ENCODE measurements at regions not wholly inside any gene's neighbourhood (a gene's known extent, or its start where the extent isn't known, plus 50 kb on each side); places are given as distances from the start of the nearest gene placed in this dataset.

DNA sequence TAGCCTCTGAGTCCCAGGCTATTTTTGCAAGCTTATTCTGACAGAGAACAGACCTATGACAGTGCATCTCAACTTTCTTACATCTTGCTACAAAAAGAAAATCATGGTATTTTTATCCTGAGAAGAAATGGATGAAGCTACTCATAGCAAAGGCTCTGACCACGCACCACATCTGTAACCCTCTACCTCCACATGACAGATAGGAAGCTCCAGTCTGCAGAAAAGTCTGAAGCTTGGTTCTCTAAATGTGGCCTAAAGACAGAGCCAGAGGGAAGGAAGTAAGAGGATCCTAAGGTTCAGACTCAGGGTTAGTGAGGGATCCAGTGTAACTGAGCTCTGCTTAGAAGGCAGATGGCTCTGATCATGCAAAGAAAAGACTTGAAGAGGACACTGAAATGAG, 58.4 kb upstream of the ABCB5 start:
- DNase-seq, result no peak
- H3K27me3 Mint-ChIP-seq (ENCODE audit: unreplicated experiment), result no peaks in the 10 kb centered on the region
- H3K9me3 Mint-ChIP-seq (ENCODE audit: low read depth, unreplicated experiment), result no peaks in the 10 kb centered on the region
- TF ChIP-seq CTCF (IDR thresholded peaks at IDR 0.05; ENCODE audit: unreplicated experiment), result no peak
- BruUV-seq (replicated peaks), result no TSS peak
- H3K4me3 Mint-ChIP-seq (ENCODE audit: low read depth, unreplicated experiment), result no peak overlapping the region
- peaks cover 37% of the 10 kb centered on the region for H3K4me1 Mint-ChIP-seq (ENCODE audit: low read depth, unreplicated experiment)
- CTCF ChIA-PET, result interaction anchor here (1.2 kb wide), 1 partner anchor 20 kb away, joined by 3 read pairs; no protein-coding TSS in a partner anchor
- intact Hi-C loops (cut with micrococcal nuclease; ENCODE audit: unreplicated experiment), result no loop called here
- peaks cover 14% of the 10 kb centered on the region for H3K36me3 Mint-ChIP-seq (ENCODE audit: insufficient read depth, unreplicated experiment)
- H3K27ac Mint-ChIP-seq (ENCODE audit: unreplicated experiment), result peak overlapping the region; percentile 9

DNA sequence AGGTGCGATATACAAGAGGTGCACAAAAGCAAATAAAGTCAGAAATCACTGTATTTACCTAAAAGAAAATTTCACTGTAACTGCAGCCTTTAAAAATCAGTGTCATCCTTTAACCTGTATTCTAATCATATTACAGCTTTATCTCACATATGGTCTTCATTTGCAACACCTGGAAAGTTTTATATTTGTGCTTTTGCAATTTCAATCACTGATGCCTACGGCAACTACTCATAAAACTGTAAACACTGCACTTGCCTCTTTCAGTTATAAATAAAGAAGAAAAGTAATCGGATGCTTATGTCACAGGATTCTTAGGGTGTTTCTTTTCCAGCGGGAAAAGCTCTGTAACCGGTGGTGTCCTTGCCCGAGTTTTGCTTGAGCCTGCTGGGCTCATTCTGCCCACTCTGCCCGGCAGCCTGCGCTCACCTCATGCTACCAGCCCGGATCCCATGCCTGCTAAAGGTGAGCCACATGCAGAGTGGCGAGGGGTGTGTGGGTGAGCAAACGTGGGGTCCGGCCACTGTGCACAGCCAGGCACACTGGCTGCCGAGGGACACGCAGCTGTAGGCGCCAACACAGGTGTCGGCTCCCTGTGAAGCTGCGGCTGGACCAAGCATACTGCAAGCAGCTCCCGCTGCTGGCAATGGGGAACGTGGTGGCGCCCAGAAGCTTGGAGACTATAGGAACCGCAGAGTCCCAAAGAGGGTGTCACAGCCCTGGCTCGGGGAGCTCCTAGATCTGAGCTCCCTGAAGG, 56.3 kb upstream of the ABCB5 start:
- DNase-seq, result no peak
- H3K27me3 Mint-ChIP-seq (ENCODE audit: unreplicated experiment), result no peaks in the 10 kb centered on the region
- peaks cover 14% of the 10 kb centered on the region for H3K36me3 Mint-ChIP-seq (ENCODE audit: insufficient read depth, unreplicated experiment)
- H3K27ac Mint-ChIP-seq (ENCODE audit: unreplicated experiment), result no peak overlapping the region
- no peaks in the 10 kb centered on the region for H3K9me3 Mint-ChIP-seq (ENCODE audit: low read depth, unreplicated experiment)
- H3K4me1 Mint-ChIP-seq (ENCODE audit: low read depth, unreplicated experiment), result peaks cover 42% of the 10 kb centered on the region
- H3K4me3 Mint-ChIP-seq (ENCODE audit: low read depth, unreplicated experiment), result no peak overlapping the region
- CTCF ChIA-PET, result no interaction called here
- TF ChIP-seq CTCF (IDR thresholded peaks at IDR 0.05; ENCODE audit: unreplicated experiment), result no peak
- intact Hi-C loops (cut with micrococcal nuclease; ENCODE audit: unreplicated experiment), result no loop called here
- no TSS peak for BruUV-seq (replicated peaks)

DNA sequence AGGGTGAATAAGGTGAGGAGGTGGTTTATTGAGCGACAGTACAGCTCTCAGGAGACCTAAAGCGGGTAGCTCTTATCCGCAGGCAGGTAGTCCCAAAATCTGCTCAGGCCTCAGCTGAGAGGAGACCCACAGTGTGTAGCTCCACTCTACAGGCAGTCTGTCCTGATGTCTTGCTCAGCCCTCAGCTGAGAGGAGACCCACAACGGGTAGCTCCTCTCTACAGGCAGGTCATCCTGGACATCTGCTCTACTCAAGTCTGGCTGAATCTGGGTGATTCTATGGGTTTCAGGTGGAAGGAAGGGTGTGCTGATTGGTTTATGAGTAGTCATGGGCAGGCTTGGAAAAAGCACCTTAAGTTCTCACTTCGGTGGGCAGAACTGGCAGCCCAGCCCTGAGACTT, 55.6 kb upstream of the ABCB5 start:
- Mint-ChIP-seq H3K27ac (ENCODE audit: unreplicated experiment) (peak overlapping the region; percentile 97), H3K36me3 (ENCODE audit: insufficient read depth, unreplicated experiment) (peaks cover 14% of the 10 kb centered on the region), H3K4me1 (ENCODE audit: low read depth, unreplicated experiment) (peaks cover 42% of the 10 kb centered on the region), H3K4me3 (ENCODE audit: low read depth, unreplicated experiment) (no peak overlapping the region), H3K27me3 (ENCODE audit: unreplicated experiment) (no peaks in the 10 kb centered on the region), H3K9me3 (ENCODE audit: low read depth, unreplicated experiment) (no peaks in the 10 kb centered on the region)
- no peak for DNase-seq
- TF ChIP-seq CTCF (IDR thresholded peaks at IDR 0.05; ENCODE audit: unreplicated experiment), result no peak
- CTCF ChIA-PET, result no interaction called here
- no TSS peak for BruUV-seq (replicated peaks)
- intact Hi-C loops (cut with micrococcal nuclease; ENCODE audit: unreplicated experiment), result loop anchor here (2.0 to 10.0 kb wide), 5 partner anchors 45 to 343 kb away; partner anchors contain the start of gene MACC1

GRCh38 chr7:20560325-20561180, 54.9 kb upstream of the ABCB5 start:
- CTCF ChIA-PET, result no interaction called here
- intact Hi-C loops (cut with micrococcal nuclease; ENCODE audit: unreplicated experiment), result loop anchor here (2.0 to 10.0 kb wide), 5 partner anchors 46 to 343 kb away; partner anchors contain the start of gene MACC1
- H3K4me3 Mint-ChIP-seq (ENCODE audit: low read depth, unreplicated experiment), result no peak overlapping the region
- no peak for TF ChIP-seq CTCF (IDR thresholded peaks at IDR 0.05; ENCODE audit: unreplicated experiment)
- H3K9me3 Mint-ChIP-seq (ENCODE audit: low read depth, unreplicated experiment), result no peaks in the 10 kb centered on the region
- H3K36me3 Mint-ChIP-seq (ENCODE audit: insufficient read depth, unreplicated experiment), result peaks cover 14% of the 10 kb centered on the region
- DNase-seq, result no peak
- H3K27ac Mint-ChIP-seq (ENCODE audit: unreplicated experiment), result peak overlapping the region; percentile 97
- peaks cover 42% of the 10 kb centered on the region for H3K4me1 Mint-ChIP-seq (ENCODE audit: low read depth, unreplicated experiment)
- no TSS peak for BruUV-seq (replicated peaks)
- H3K27me3 Mint-ChIP-seq (ENCODE audit: unreplicated experiment), result no peaks in the 10 kb centered on the region
